ENCODE measurements at regions not wholly inside any gene's neighbourhood (a gene's known extent, or its start where the extent isn't known, plus 50 kb on each side); places are given as distances from the start of the nearest gene placed in this dataset.

DNA sequence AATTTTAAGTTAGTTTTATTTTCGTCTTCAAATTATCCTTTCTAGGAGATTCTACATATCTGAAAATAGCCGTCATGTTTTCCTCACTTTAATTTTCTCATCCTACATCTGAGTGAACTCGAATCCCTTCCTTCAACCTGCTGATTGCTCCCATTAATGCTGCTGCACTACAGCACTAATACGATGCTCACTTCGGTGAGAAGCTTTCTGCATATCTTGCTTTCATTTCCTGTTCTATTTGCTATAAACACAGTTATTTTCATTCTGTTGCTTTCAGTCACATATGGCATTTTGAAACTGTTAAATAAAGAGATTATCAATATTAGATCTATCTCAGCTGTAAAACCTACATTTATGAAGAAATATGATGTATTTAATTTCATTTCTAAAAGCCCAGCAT lies 749.2 kb downstream of the EFNA5 start:
- no peak overlapping the region for H3K27ac ChIP-seq (ENCODE audit: low read depth, low read length, poor library complexity, severe bottlenecking)
- TF ChIP-seq, protein P1, sequence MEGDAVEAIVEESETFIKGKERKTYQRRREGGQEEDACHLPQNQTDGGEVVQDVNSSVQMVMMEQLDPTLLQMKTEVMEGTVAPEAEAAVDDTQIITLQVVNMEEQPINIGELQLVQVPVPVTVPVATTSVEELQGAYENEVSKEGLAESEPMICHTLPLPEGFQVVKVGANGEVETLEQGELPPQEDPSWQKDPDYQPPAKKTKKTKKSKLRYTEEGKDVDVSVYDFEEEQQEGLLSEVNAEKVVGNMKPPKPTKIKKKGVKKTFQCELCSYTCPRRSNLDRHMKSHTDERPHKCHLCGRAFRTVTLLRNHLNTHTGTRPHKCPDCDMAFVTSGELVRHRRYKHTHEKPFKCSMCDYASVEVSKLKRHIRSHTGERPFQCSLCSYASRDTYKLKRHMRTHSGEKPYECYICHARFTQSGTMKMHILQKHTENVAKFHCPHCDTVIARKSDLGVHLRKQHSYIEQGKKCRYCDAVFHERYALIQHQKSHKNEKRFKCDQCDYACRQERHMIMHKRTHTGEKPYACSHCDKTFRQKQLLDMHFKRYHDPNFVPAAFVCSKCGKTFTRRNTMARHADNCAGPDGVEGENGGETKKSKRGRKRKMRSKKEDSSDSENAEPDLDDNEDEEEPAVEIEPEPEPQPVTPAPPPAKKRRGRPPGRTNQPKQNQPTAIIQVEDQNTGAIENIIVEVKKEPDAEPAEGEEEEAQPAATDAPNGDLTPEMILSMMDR (conservative IDR thresholded peaks at IDR 0.05; ENCODE audit: low read depth, low read length) = no peak
- no peak for TF ChIP-seq EZH2 (IDR thresholded peaks at IDR 0.05; ENCODE audit: borderline replicate concordance, low read depth, low read length, poor library complexity, severe bottlenecking)
- CTCF ChIA-PET = no interaction called here
- no TSS peak for BruUV-seq (replicated peaks)
- H3K4me3 ChIP-seq (ENCODE audit: low read depth, low read length, poor library complexity, severe bottlenecking) = no peak overlapping the region
- H3K36me3 ChIP-seq (ENCODE audit: insufficient read depth, low read length, poor library complexity, severe bottlenecking) = no peaks in the 10 kb centered on the region
- H3K4me1 ChIP-seq (ENCODE audit: insufficient read depth, low read length, poor library complexity, severe bottlenecking) = no peaks in the 10 kb centered on the region
- no peaks in the 10 kb centered on the region for H3K27me3 ChIP-seq (replicated peaks; ENCODE audit: insufficient read depth, low read depth, low read length, poor library complexity)
- DNase-seq (ENCODE audit: low spot score) = no peak
- POLR2A ChIA-PET (ENCODE audit: low non-redundant PET) = no interaction called here
- intact Hi-C loops (cut with micrococcal nuclease; ENCODE audit: unreplicated experiment) = no loop called here
- no peaks in the 10 kb centered on the region for H3K9me3 ChIP-seq (ENCODE audit: low read depth, low read length, poor library complexity, severe bottlenecking)

DNA sequence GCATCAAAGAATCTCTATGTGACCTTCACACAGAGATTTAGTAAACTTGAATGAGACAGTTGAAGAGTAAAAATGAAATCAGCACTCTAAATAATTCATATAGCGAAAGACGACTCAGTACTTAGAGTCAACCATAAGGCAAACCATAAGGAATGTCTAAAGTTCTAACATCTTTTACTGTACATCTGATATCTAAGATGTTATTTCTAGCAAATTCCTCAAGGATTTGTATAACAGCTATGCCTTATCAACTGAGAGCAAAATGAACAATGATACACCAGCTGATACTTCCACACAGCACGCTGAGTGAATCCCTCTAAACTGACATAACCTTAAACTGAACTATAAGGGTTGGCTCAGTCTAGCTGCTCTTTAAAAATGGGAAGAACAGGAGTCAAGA lies 760.3 kb downstream of the EFNA5 start:
- no peak for DNase-seq (ENCODE audit: low spot score)
- TF ChIP-seq EZH2 (IDR thresholded peaks at IDR 0.05; ENCODE audit: borderline replicate concordance, low read depth, low read length, poor library complexity, severe bottlenecking) = no peak
- TF ChIP-seq, protein P1 (conservative IDR thresholded peaks at IDR 0.05; ENCODE audit: low read depth, low read length) = no peak
- H3K27ac ChIP-seq (ENCODE audit: low read depth, low read length, poor library complexity, severe bottlenecking) = no peak overlapping the region
- ChIA-PET POLR2A (ENCODE audit: low non-redundant PET) (no interaction called here), CTCF (no interaction called here)
- intact Hi-C loops (cut with micrococcal nuclease; ENCODE audit: unreplicated experiment) = no loop called here
- no peaks in the 10 kb centered on the region for H3K36me3 ChIP-seq (ENCODE audit: insufficient read depth, low read length, poor library complexity, severe bottlenecking)
- H3K9me3 ChIP-seq (ENCODE audit: low read depth, low read length, poor library complexity, severe bottlenecking) = no peaks in the 10 kb centered on the region
- BruUV-seq (replicated peaks) = no TSS peak
- H3K4me3 ChIP-seq (ENCODE audit: low read depth, low read length, poor library complexity, severe bottlenecking) = no peak overlapping the region
- no peaks in the 10 kb centered on the region for H3K27me3 ChIP-seq (replicated peaks; ENCODE audit: insufficient read depth, low read depth, low read length, poor library complexity)
- H3K4me1 ChIP-seq (ENCODE audit: insufficient read depth, low read length, poor library complexity, severe bottlenecking) = no peaks in the 10 kb centered on the region

DNA sequence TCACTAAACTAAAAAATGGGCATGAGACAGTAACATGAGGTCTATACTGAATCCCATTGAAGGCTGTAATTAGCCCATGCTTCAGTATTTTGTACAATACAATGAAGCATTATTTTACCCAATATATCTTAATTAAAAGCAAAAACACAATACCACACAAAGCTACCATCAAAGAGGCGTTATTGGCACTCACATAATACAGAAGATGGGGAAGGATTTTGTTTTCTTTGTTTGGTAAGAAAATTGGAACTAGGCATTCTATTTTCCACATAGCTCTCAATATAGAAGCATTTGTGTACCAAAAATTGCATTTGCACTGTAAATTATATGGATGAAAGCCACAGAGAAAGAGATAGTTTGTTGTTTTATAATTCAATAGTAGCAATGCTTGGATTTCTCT lies 761.0 kb downstream of the EFNA5 start:
- Histone ChIP-seq H3K27ac (ENCODE audit: low read depth, low read length, poor library complexity, severe bottlenecking) (no peak overlapping the region), H3K36me3 (ENCODE audit: insufficient read depth, low read length, poor library complexity, severe bottlenecking) (no peaks in the 10 kb centered on the region), H3K27me3 (replicated peaks; ENCODE audit: insufficient read depth, low read depth, low read length, poor library complexity) (no peaks in the 10 kb centered on the region), H3K4me1 (ENCODE audit: insufficient read depth, low read length, poor library complexity, severe bottlenecking) (no peaks in the 10 kb centered on the region), H3K4me3 (ENCODE audit: low read depth, low read length, poor library complexity, severe bottlenecking) (no peak overlapping the region), H3K9me3 (ENCODE audit: low read depth, low read length, poor library complexity, severe bottlenecking) (no peaks in the 10 kb centered on the region)
- TF ChIP-seq, protein P1 (conservative IDR thresholded peaks at IDR 0.05; ENCODE audit: low read depth, low read length) = no peak
- no peak for TF ChIP-seq EZH2 (IDR thresholded peaks at IDR 0.05; ENCODE audit: borderline replicate concordance, low read depth, low read length, poor library complexity, severe bottlenecking)
- no peak for DNase-seq (ENCODE audit: low spot score)
- POLR2A ChIA-PET (ENCODE audit: low non-redundant PET) = no interaction called here
- no TSS peak for BruUV-seq (replicated peaks)
- CTCF ChIA-PET = no interaction called here
- intact Hi-C loops (cut with micrococcal nuclease; ENCODE audit: unreplicated experiment) = no loop called here

All from A673 (cell line).